ENCODE measurements at regions not wholly inside any gene's neighbourhood (a gene's known extent, or its start where the extent isn't known, plus 50 kb on each side); places are given as distances from the start of the nearest gene placed in this dataset.

- no peak for TF ChIP-seq CTCF (IDR thresholded peaks at IDR 0.05; ENCODE audit: low read depth, low read length, poor library complexity, severe bottlenecking)
- no peak for TF ChIP-seq EZH2phosphoT487 (IDR thresholded peaks at IDR 0.05; ENCODE audit: borderline replicate concordance, low read length)
- no peaks in the 10 kb centered on the region for H3K79me2 ChIP-seq (ENCODE audit: control insufficient read depth, low read length)
- H3K9me3 ChIP-seq (ENCODE audit: control insufficient read depth, insufficient read depth, low read length) = no peaks in the 10 kb centered on the region
Observed at GRCh38 chr5:68749631-68750030, 344.2 kb upstream of the SLC30A5 start.

GRCh38 chr5:68751661-68752060 lies 342.2 kb upstream of the SLC30A5 start:
- TF ChIP-seq CTCF (IDR thresholded peaks at IDR 0.05; ENCODE audit: low read depth, low read length, poor library complexity, severe bottlenecking) (no peak), EZH2phosphoT487 (IDR thresholded peaks at IDR 0.05; ENCODE audit: borderline replicate concordance, low read length) (no peak)
- Histone ChIP-seq H3F3A (ENCODE audit: control insufficient read depth, insufficient read depth) (no peaks in the 10 kb centered on the region), H3K27me3 (ENCODE audit: control insufficient read depth, low read length) (0 out of 2 replicates have a peak, but pooled peaks cover 2% of the 10 kb centered on the region), H3K4me1 (ENCODE audit: control insufficient read depth, low read length) (no peaks in the 10 kb centered on the region), H4K20me1 (ENCODE audit: control insufficient read depth, insufficient read depth, low read depth, low read length) (no peaks in the 10 kb centered on the region), H3K4me3 (ENCODE audit: low read length) (no peak overlapping the region), H3K79me2 (ENCODE audit: control insufficient read depth, low read length) (no peaks in the 10 kb centered on the region), H3K9me2 (replicated peaks; ENCODE audit: control insufficient read depth, low read length) (no peaks in the 10 kb centered on the region), H3K36me3 (ENCODE audit: control insufficient read depth, low read length) (no peaks in the 10 kb centered on the region), H3K27ac (ENCODE audit: low read depth, low read length) (no peak overlapping the region), H3K4me2 (ENCODE audit: low read length) (no peak overlapping the region), H3K9me3 (ENCODE audit: control insufficient read depth, insufficient read depth, low read length) (no peaks in the 10 kb centered on the region)

More at GRCh38 chr5:68749631-68750030, 344.2 kb upstream of the SLC30A5 start:
- Histone ChIP-seq H3K4me1 (ENCODE audit: control insufficient read depth, low read length) (no peaks in the 10 kb centered on the region), H3K4me3 (ENCODE audit: low read length) (no peak overlapping the region), H3F3A (ENCODE audit: control insufficient read depth, insufficient read depth) (no peaks in the 10 kb centered on the region), H3K27ac (ENCODE audit: low read depth, low read length) (no peak overlapping the region), H3K27me3 (ENCODE audit: control insufficient read depth, low read length) (0 out of 2 replicates have a peak, but pooled peaks cover 2% of the 10 kb centered on the region), H3K36me3 (ENCODE audit: control insufficient read depth, low read length) (no peaks in the 10 kb centered on the region), H3K9me2 (replicated peaks; ENCODE audit: control insufficient read depth, low read length) (no peaks in the 10 kb centered on the region), H3K4me2 (ENCODE audit: low read length) (no peak overlapping the region), H4K20me1 (ENCODE audit: control insufficient read depth, insufficient read depth, low read depth, low read length) (no peaks in the 10 kb centered on the region)

- Histone ChIP-seq H3K79me2 (ENCODE audit: control insufficient read depth, low read length) (no peaks in the 10 kb centered on the region), H3K27me3 (ENCODE audit: control insufficient read depth, low read length) (no peaks in the 10 kb centered on the region), H3K36me3 (ENCODE audit: control insufficient read depth, low read length) (no peaks in the 10 kb centered on the region), H3K4me3 (ENCODE audit: low read length) (no peak overlapping the region), H3K4me1 (ENCODE audit: control insufficient read depth, low read length) (no peaks in the 10 kb centered on the region), H3K4me2 (ENCODE audit: low read length) (no peak overlapping the region), H4K20me1 (ENCODE audit: control insufficient read depth, insufficient read depth, low read depth, low read length) (no peaks in the 10 kb centered on the region), H3K9me2 (replicated peaks; ENCODE audit: control insufficient read depth, low read length) (no peaks in the 10 kb centered on the region), H3K27ac (ENCODE audit: low read depth, low read length) (no peak overlapping the region), H3F3A (ENCODE audit: control insufficient read depth, insufficient read depth) (no peaks in the 10 kb centered on the region), H3K9me3 (ENCODE audit: control insufficient read depth, insufficient read depth, low read length) (no peaks in the 10 kb centered on the region)
- no peak for TF ChIP-seq CTCF (IDR thresholded peaks at IDR 0.05; ENCODE audit: low read depth, low read length, poor library complexity, severe bottlenecking)
- no peak for TF ChIP-seq EZH2phosphoT487 (IDR thresholded peaks at IDR 0.05; ENCODE audit: borderline replicate concordance, low read length)
Observed at GRCh38 chr5:68754536-68754935, 339.3 kb upstream of the SLC30A5 start.

Data from DOHH2 (cell line).